NAMALWA (cell line): ENCODE measurements at regions not wholly inside any gene's neighbourhood (a gene's known extent, or its start where the extent isn't known, plus 50 kb on each side); places are given as distances from the start of the nearest gene placed in this dataset.
A peak's percentile ranks its signal among the peaks of the same experiment; 100 is the strongest.

Source experiments
- DNase-seq: peaks from one replicate; pipeline ENCODE4 v3.0.0-alpha.2; 2015; ENCODE audit warnings: low spot score

- no peak for DNase-seq
These were observed 183.5 kb downstream of the CBLN2 start for GRCh38 chr18:72360634-72361033.

- DNase-seq = no peak
These were observed 201.2 kb downstream of the CBLN2 start for GRCh38 chr18:72342933-72343332.

- no peak for DNase-seq
These were observed 204.2 kb downstream of the CBLN2 start for GRCh38 chr18:72339976-72340375.

GRCh38 chr18:72336786-72337185 lies 207.4 kb downstream of the CBLN2 start:
- no peak for DNase-seq

- DNase-seq = no peak
These were observed 214.6 kb downstream of the CBLN2 start for GRCh38 chr18:72329533-72329932.

- DNase-seq = no peak
These were observed 218.8 kb downstream of the CBLN2 start for GRCh38 chr18:72325307-72325706.

GRCh38 chr18:72324677-72325076 lies 219.5 kb downstream of the CBLN2 start:
- no peak for DNase-seq

- no peak for DNase-seq
These were observed 227.6 kb downstream of the CBLN2 start for GRCh38 chr18:72316497-72316896.

- no peak for DNase-seq
These were observed 260.8 kb downstream of the CBLN2 start for GRCh38 chr18:72283148-72283925.

- no peak for DNase-seq
These were observed 271.1 kb downstream of the CBLN2 start for GRCh38 chr18:72273025-72273424.

GRCh38 chr18:72261590-72261989 lies 282.6 kb downstream of the CBLN2 start:
- DNase-seq = no peak

GRCh38 chr18:72246076-72246475 lies 298.1 kb downstream of the CBLN2 start:
- DNase-seq = no peak

- DNase-seq = no peak
These were observed 308.7 kb downstream of the CBLN2 start for GRCh38 chr18:72235422-72235821.

- DNase-seq = no peak
These were observed 311.0 kb downstream of the CBLN2 start for GRCh38 chr18:72233106-72233505.

- DNase-seq = no peak
These were observed 311.5 kb downstream of the CBLN2 start for GRCh38 chr18:72232644-72233043.

- no peak for DNase-seq
These were observed 318.2 kb downstream of the CBLN2 start for GRCh38 chr18:72225958-72226357.

GRCh38 chr18:72223733-72224132 lies 320.4 kb downstream of the CBLN2 start:
- DNase-seq = no peak

GRCh38 chr18:72208920-72209676 lies 335.0 kb downstream of the CBLN2 start:
- no peak for DNase-seq

GRCh38 chr18:72207280-72207679 lies 336.9 kb downstream of the CBLN2 start:
- DNase-seq = no peak

- no peak for DNase-seq
These were observed 337.3 kb downstream of the CBLN2 start for GRCh38 chr18:72206814-72207213.

- peak; percentile 20 for DNase-seq
These were observed 343.1 kb downstream of the CBLN2 start for GRCh38 chr18:72201032-72201431.

- no peak for DNase-seq
These were observed 346.6 kb downstream of the CBLN2 start for GRCh38 chr18:72197591-72197990.

- no peak for DNase-seq
These were observed 350.1 kb downstream of the CBLN2 start for GRCh38 chr18:72194072-72194471.

- DNase-seq = no peak
These were observed 356.2 kb downstream of the CBLN2 start for GRCh38 chr18:72187956-72188355.
